ENCODE measurements at regions not wholly inside any gene's neighbourhood (a gene's known extent, or its start where the extent isn't known, plus 50 kb on each side); places are given as distances from the start of the nearest gene placed in this dataset.

- H3K9ac ChIP-seq (ENCODE audit: low read length): no peak overlapping the region
- H3K4me3 ChIP-seq (ENCODE audit: low read length): no peak overlapping the region
- H3K36me3 ChIP-seq (ENCODE audit: low read depth, low read length): no peaks in the 10 kb centered on the region
- BruUV-seq (replicated peaks): no TSS peak
- intact Hi-C loops (cut with micrococcal nuclease): no loop called here
- no peak overlapping the region for H2AFZ ChIP-seq (ENCODE audit: low read length)
- H3F3A ChIP-seq (ENCODE audit: low read length, unreplicated experiment): no peaks in the 10 kb centered on the region
- H3K4me2 ChIP-seq (ENCODE audit: low read length): no peak overlapping the region
- H3K27ac ChIP-seq (ENCODE audit: low read length): no peak overlapping the region
- TF ChIP-seq EZH2phosphoT487 (IDR thresholded peaks at IDR 0.05; ENCODE audit: borderline replicate concordance, low read length) (no peak), CTCF (conservative IDR thresholded peaks at IDR 0.05; ENCODE audit: low read depth, low read length) (no peak), EZH2 (IDR thresholded peaks at IDR 0.05; ENCODE audit: low read length, unreplicated experiment) (no peak)
- ATAC-seq (no peak), DNase-seq (no peak)
- H3K9me3 ChIP-seq (ENCODE audit: low read length): 0 out of 2 replicates have a peak, but pooled peaks cover 6% of the 10 kb centered on the region
- no peaks in the 10 kb centered on the region for H3K4me1 ChIP-seq (ENCODE audit: insufficient read depth, low read length)
- ChIA-PET CTCF (no interaction called here), POLR2A (ENCODE audit: unreplicated experiment) (no interaction called here)
- H3K9me2 ChIP-seq (replicated peaks; ENCODE audit: low read length): no peaks in the 10 kb centered on the region
- no peaks in the 10 kb centered on the region for H3K79me2 ChIP-seq (ENCODE audit: low read length)
- no peaks in the 10 kb centered on the region for H3K27me3 ChIP-seq (ENCODE audit: low read length)
- no peaks in the 10 kb centered on the region for H4K20me1 ChIP-seq (ENCODE audit: low read length)
Observed at GRCh38 chr7:68433462-68434070, 1164.7 kb upstream of the AUTS2 start.

GRCh38 chr7:68434857-68435256 is 1163.4 kb upstream of the AUTS2 start:
- Histone ChIP-seq H3F3A (ENCODE audit: low read length, unreplicated experiment) (no peaks in the 10 kb centered on the region), H3K4me3 (ENCODE audit: low read length) (no peak overlapping the region), H3K9me2 (replicated peaks; ENCODE audit: low read length) (no peaks in the 10 kb centered on the region), H3K27ac (ENCODE audit: low read length) (no peak overlapping the region), H4K20me1 (ENCODE audit: low read length) (no peaks in the 10 kb centered on the region), H3K9me3 (ENCODE audit: low read length) (0 out of 2 replicates have a peak, but pooled peaks cover 6% of the 10 kb centered on the region), H3K4me1 (ENCODE audit: insufficient read depth, low read length) (no peaks in the 10 kb centered on the region), H3K79me2 (ENCODE audit: low read length) (no peaks in the 10 kb centered on the region), H3K4me2 (ENCODE audit: low read length) (no peak overlapping the region), H3K27me3 (ENCODE audit: low read length) (no peaks in the 10 kb centered on the region), H2AFZ (ENCODE audit: low read length) (no peak overlapping the region), H3K36me3 (ENCODE audit: low read depth, low read length) (no peaks in the 10 kb centered on the region), H3K9ac (ENCODE audit: low read length) (no peak overlapping the region)
- no peak for TF ChIP-seq CTCF (conservative IDR thresholded peaks at IDR 0.05; ENCODE audit: low read depth, low read length)
- TF ChIP-seq EZH2phosphoT487 (IDR thresholded peaks at IDR 0.05; ENCODE audit: borderline replicate concordance, low read length): no peak
- no peak for TF ChIP-seq EZH2 (IDR thresholded peaks at IDR 0.05; ENCODE audit: low read length, unreplicated experiment)
- no TSS peak for BruUV-seq (replicated peaks)
- intact Hi-C loops (cut with micrococcal nuclease): no loop called here
- ATAC-seq: no peak
- POLR2A ChIA-PET (ENCODE audit: unreplicated experiment): no interaction called here
- DNase-seq: no peak
- CTCF ChIA-PET: no interaction called here

GRCh38 chr7:68438016-68438415 is 1160.3 kb upstream of the AUTS2 start:
- no peak overlapping the region for H3K27ac ChIP-seq (ENCODE audit: low read length)
- no peak overlapping the region for H2AFZ ChIP-seq (ENCODE audit: low read length)
- H4K20me1 ChIP-seq (ENCODE audit: low read length): no peaks in the 10 kb centered on the region
- H3K9ac ChIP-seq (ENCODE audit: low read length): no peak overlapping the region
- H3K9me2 ChIP-seq (replicated peaks; ENCODE audit: low read length): no peaks in the 10 kb centered on the region
- no peak for ATAC-seq
- H3K4me3 ChIP-seq (ENCODE audit: low read length): no peak overlapping the region
- no peaks in the 10 kb centered on the region for H3K27me3 ChIP-seq (ENCODE audit: low read length)
- H3K4me2 ChIP-seq (ENCODE audit: low read length): no peak overlapping the region
- H3K9me3 ChIP-seq (ENCODE audit: low read length): 0 out of 2 replicates have a peak, but pooled peaks cover 6% of the 10 kb centered on the region
- H3K79me2 ChIP-seq (ENCODE audit: low read length): no peaks in the 10 kb centered on the region
- TF ChIP-seq EZH2phosphoT487 (IDR thresholded peaks at IDR 0.05; ENCODE audit: borderline replicate concordance, low read length): no peak
- TF ChIP-seq CTCF (conservative IDR thresholded peaks at IDR 0.05; ENCODE audit: low read depth, low read length): no peak
- no peak for TF ChIP-seq EZH2 (IDR thresholded peaks at IDR 0.05; ENCODE audit: low read length, unreplicated experiment)
- no peaks in the 10 kb centered on the region for H3K4me1 ChIP-seq (ENCODE audit: insufficient read depth, low read length)
- no TSS peak for BruUV-seq (replicated peaks)
- ChIA-PET POLR2A (ENCODE audit: unreplicated experiment) (no interaction called here), CTCF (no interaction called here)
- no peak for DNase-seq
- H3K36me3 ChIP-seq (ENCODE audit: low read depth, low read length): no peaks in the 10 kb centered on the region
- intact Hi-C loops (cut with micrococcal nuclease): no loop called here
- no peaks in the 10 kb centered on the region for H3F3A ChIP-seq (ENCODE audit: low read length, unreplicated experiment)
